GM21367 (cell line): ENCODE measurements at regions not wholly inside any gene's neighbourhood (a gene's known extent, or its start where the extent isn't known, plus 50 kb on each side); places are given as distances from the start of the nearest gene placed in this dataset.
"Not testable (repeated sequence)": the region's sequence is repeated elsewhere in the genome, so short reads cannot be mapped to it uniquely, and the experiment has no call there.

ENCODE experiments used
- ATAC-seq: cut with Tn5 transposase; IDR thresholded peaks from one replicate; pipeline ENCODE4 v1.9.1; 2021; ENCODE audit not compliant: unreplicated experiment

- ATAC-seq, result no peak
These were observed 500.2 kb upstream of the TNP1 start for GRCh38 chr2:217360111-217360510.

- no peak for ATAC-seq
These were observed 498.2 kb upstream of the TNP1 start for GRCh38 chr2:217357886-217358620.

- ATAC-seq, result no peak
These were observed 496.9 kb upstream of the TNP1 start for GRCh38 chr2:217356781-217357180.

- ATAC-seq, result no peak
These were observed 496.3 kb upstream of the TNP1 start for GRCh38 chr2:217356142-217356541.

- ATAC-seq, result no peak
These were observed 493.7 kb upstream of the TNP1 start for GRCh38 chr2:217353591-217353990.

GRCh38 chr2:217351378-217351777, 491.5 kb upstream of the TNP1 start:
- ATAC-seq, result no peak

- no peak for ATAC-seq
These were observed 489.4 kb upstream of the TNP1 start for GRCh38 chr2:217349251-217349650.

GRCh38 chr2:217347630-217348029, 487.8 kb upstream of the TNP1 start:
- not testable (repeated sequence) for ATAC-seq

GRCh38 chr2:217346043-217346442, 486.2 kb upstream of the TNP1 start:
- not testable (repeated sequence) for ATAC-seq

GRCh38 chr2:217340899-217341298, 481.0 kb upstream of the TNP1 start:
- ATAC-seq, result no peak

- ATAC-seq, result no peak
These were observed 480.3 kb upstream of the TNP1 start for GRCh38 chr2:217340176-217340575.

GRCh38 chr2:217339753-217340152, 479.9 kb upstream of the TNP1 start:
- no peak for ATAC-seq

GRCh38 chr2:217338306-217338916, 478.5 kb upstream of the TNP1 start:
- ATAC-seq, result no peak

- ATAC-seq, result no peak
These were observed 477.9 kb upstream of the TNP1 start for GRCh38 chr2:217337771-217338170.

GRCh38 chr2:217336694-217337093, 476.8 kb upstream of the TNP1 start:
- no peak for ATAC-seq

GRCh38 chr2:217335341-217335966, 475.6 kb upstream of the TNP1 start:
- no peak for ATAC-seq

GRCh38 chr2:217334561-217334960, 474.7 kb upstream of the TNP1 start:
- ATAC-seq, result no peak

GRCh38 chr2:217332866-217333265, 473.0 kb upstream of the TNP1 start:
- no peak for ATAC-seq

GRCh38 chr2:217332417-217332791, 472.5 kb upstream of the TNP1 start:
- no peak for ATAC-seq

GRCh38 chr2:217331523-217332416, 471.9 kb upstream of the TNP1 start:
- ATAC-seq, result no peak

GRCh38 chr2:217330647-217331046, 470.8 kb upstream of the TNP1 start:
- ATAC-seq, result no peak
